Hepatocyte (in vitro differentiated cells): ENCODE measurements at regions not wholly inside any gene's neighbourhood (a gene's known extent, or its start where the extent isn't known, plus 50 kb on each side); places are given as distances from the start of the nearest gene placed in this dataset.

Experiments
- DNase-seq: peaks from one replicate; pipeline ENCODE4 v3.0.0-alpha.2; 2016; ENCODE audit warnings: low spot score
- H2AFZ ChIP-seq: fragments of 200-600 bp; sonication (generic); 2 replicates; pipeline ENCODE4 v1.6.0; 2016; ENCODE audit warnings: antibody characterized with exemption, mild to moderate bottlenecking
- H3K27ac ChIP-seq: fragments of 200-600 bp; sonication (generic); 2 replicates; pipeline ENCODE4 v1.5.1; 2016; ENCODE audit warnings: mild to moderate bottlenecking
- H3K27me3 ChIP-seq: fragments of 200-600 bp; sonication (generic); 2 replicates; pipeline ENCODE4 v1.6.1; 2016
- H3K36me3 ChIP-seq: fragments of 200-600 bp; sonication (generic); replicated peaks from 2 replicates; pipeline ENCODE4 v1.5.1; 2016; ENCODE audit warnings: low read depth; ENCODE audit not compliant: insufficient read depth
- H3K4me1 ChIP-seq: fragments of 200-600 bp; sonication (generic); 2 replicates; pipeline ENCODE4 v1.5.1; 2016; ENCODE audit warnings: mild to moderate bottlenecking, moderate library complexity; ENCODE audit not compliant: insufficient read depth
- H3K4me2 ChIP-seq: fragments of 200-600 bp; sonication (generic); 2 replicates; pipeline ENCODE4 v1.6.0; 2016
- H3K4me3 ChIP-seq: fragments of 200-600 bp; sonication (generic); 2 replicates; pipeline ENCODE4 v1.5.1; 2016; ENCODE audit warnings: mild to moderate bottlenecking
- H3K79me2 ChIP-seq: fragments of 200-600 bp; sonication (generic); 2 replicates; pipeline ENCODE4 v1.6.0; 2017; ENCODE audit warnings: mild to moderate bottlenecking
- H3K9me2 ChIP-seq: fragments of 200-600 bp; sonication (generic); replicated peaks from 2 replicates; pipeline ENCODE4 v1.6.0; 2017; ENCODE audit warnings: mild to moderate bottlenecking; ENCODE audit not compliant: insufficient read depth
- H3K9me3 ChIP-seq: fragments of 200-600 bp; sonication (generic); 2 replicates; pipeline ENCODE4 v1.5.1; 2016; ENCODE audit warnings: low read depth, mild to moderate bottlenecking
- H4K20me1 ChIP-seq: fragments of 200-600 bp; sonication (generic); 2 replicates; pipeline ENCODE4 v1.6.0; 2016; ENCODE audit warnings: mild to moderate bottlenecking; ENCODE audit not compliant: insufficient read depth, poor library complexity, severe bottlenecking
- CTCF ChIP-seq: fragments of 200-600 bp; sonication (generic); IDR thresholded peaks from 2 replicates; pipeline ENCODE4 v1.5.1; 2016; ENCODE audit warnings: antibody characterized with exemption, mild to moderate bottlenecking; ENCODE audit not compliant: poor library complexity
- EZH2 ChIP-seq: fragments of 200-600 bp; sonication (generic); IDR thresholded peaks from 2 replicates; pipeline ENCODE4 v1.6.1; 2016; ENCODE audit warnings: antibody characterized with exemption, mild to moderate bottlenecking, borderline replicate concordance
- EZH2phosphoT487 ChIP-seq: fragments of 200-600 bp; sonication (generic); IDR thresholded peaks from one replicate; pipeline ENCODE4 v1.6.1; 2018; ENCODE audit warnings: antibody characterized with exemption, mild to moderate bottlenecking, low read depth, moderate library complexity; ENCODE audit not compliant: unreplicated experiment, severe bottlenecking
- WGBS: methylation state at CpG from one replicate; pipeline ENCODE4 v1.1.6; 2016; ENCODE audit warnings: low lambda C conversion rate; ENCODE audit errors: missing lambda C conversion rate; 5-methylcytosine and 5-hydroxymethylcytosine counted together

- Histone ChIP-seq H4K20me1 (no peaks in the 10 kb centered on the region), H3K9me2 (no peaks in the 10 kb centered on the region), H3K4me2 (no peak overlapping the region), H2AFZ (no peak overlapping the region), H3K9me3 (no peaks in the 10 kb centered on the region), H3K79me2 (no peaks in the 10 kb centered on the region), H3K36me3 (no peaks in the 10 kb centered on the region), H3K27ac (no peak overlapping the region), H3K4me1 (peaks cover 18% of the 10 kb centered on the region), H3K27me3 (no peaks in the 10 kb centered on the region), H3K4me3 (no peak overlapping the region)
- TF ChIP-seq EZH2, result no peak
- no peak for TF ChIP-seq CTCF
- TF ChIP-seq EZH2phosphoT487, result no peak
- DNase-seq, result no peak
- 96% methylated on average over 9 of the region's 10 CpGs for WGBS
Observed at GRCh38 chr1:30378003-30378596, 345.3 kb downstream of the MATN1 start.

- 65% methylated on average over 11 of the region's 11 CpGs for WGBS
Observed at GRCh38 chr1:30377230-30378002, 346.0 kb downstream of the MATN1 start.

GRCh38 chr1:30376054-30376697 lies 347.2 kb downstream of the MATN1 start:
- DNase-seq, result no peak
- Histone ChIP-seq H3K9me2 (no peaks in the 10 kb centered on the region), H3K27ac (no peak overlapping the region), H3K4me1 (peaks cover 15% of the 10 kb centered on the region), H4K20me1 (no peaks in the 10 kb centered on the region), H2AFZ (no peak overlapping the region), H3K79me2 (no peaks in the 10 kb centered on the region), H3K27me3 (no peaks in the 10 kb centered on the region), H3K9me3 (no peaks in the 10 kb centered on the region), H3K4me3 (no peak overlapping the region), H3K36me3 (no peaks in the 10 kb centered on the region), H3K4me2 (no peak overlapping the region)
- WGBS, result 82% methylated on average over 7 of the region's 7 CpGs
- TF ChIP-seq EZH2phosphoT487, result no peak
- no peak for TF ChIP-seq EZH2
- no peak for TF ChIP-seq CTCF

More at GRCh38 chr1:30377230-30378002, 346.0 kb downstream of the MATN1 start:
- Histone ChIP-seq H2AFZ (no peak overlapping the region), H3K4me3 (no peak overlapping the region), H3K79me2 (no peaks in the 10 kb centered on the region), H3K9me3 (no peaks in the 10 kb centered on the region), H3K9me2 (no peaks in the 10 kb centered on the region), H4K20me1 (no peaks in the 10 kb centered on the region), H3K27ac (no peak overlapping the region), H3K36me3 (no peaks in the 10 kb centered on the region), H3K27me3 (no peaks in the 10 kb centered on the region), H3K4me1 (peaks cover 15% of the 10 kb centered on the region), H3K4me2 (no peak overlapping the region)
- no peak for TF ChIP-seq CTCF
- no peak for DNase-seq
